Esophagus squamous epithelium (tissue), 5 donors: ENCODE measurements at regions not wholly inside any gene's neighbourhood (a gene's known extent, or its start where the extent isn't known, plus 50 kb on each side); places are given as distances from the start of the nearest gene placed in this dataset.

ENCODE experiments used
- DNase-seq: peaks from one replicate; lab custom pipeline; 2025; lab: John Stamatoyannopoulos, UW
- H3K27ac ChIP-seq, 4 donors: fragments of 200-600 bp; sonication (generic); one replicate each; pipeline ENCODE4 v1.5.1; 2016 to 2019; ENCODE audit warnings: mild to moderate bottlenecking in 1 of 4
- H3K27me3 ChIP-seq, 4 donors: fragments of 200-600 bp; sonication (generic); 1 replicate in 3 of 4; 2 replicates in 1 of 4; pipeline versions ENCODE4 v1.5.1 to v1.6.0; 2017 to 2021; ENCODE audit warnings: antibody characterized with exemption in 1 of 4
- H3K36me3 ChIP-seq, 3 donors: fragments of 200-600 bp; sonication (generic); one replicate each; pipeline ENCODE4 v1.5.1; 2016 to 2019
- H3K4me1 ChIP-seq, 3 donors: fragments of 200-600 bp; sonication (generic); one replicate each; pipeline ENCODE4 v1.5.1; 2017 to 2019
- H3K4me3 ChIP-seq, 4 donors: fragments of 200-600 bp; sonication (generic); 1 replicate in 3 of 4; 2 replicates in 1 of 4; pipeline ENCODE4 v1.5.1; 2016 to 2019; ENCODE audit warnings: mild to moderate bottlenecking in 2 of 4, moderate library complexity in 1 of 4
- H3K9me3 ChIP-seq, 3 donors: fragments of 200-600 bp; sonication (generic); one replicate each; pipeline ENCODE4 v1.5.1; 2016 to 2019
- POLR2A ChIP-seq, 4 donors: fragments of 450-650 bp; IDR thresholded peaks; one replicate each; pipeline ENCODE4 v1.6.1; 2017; ENCODE audit warnings: antibody characterized with exemption in 4 of 4, mild to moderate bottlenecking in 4 of 4, moderate library complexity in 3 of 4
- WGBS, 2 donors: methylation state at CpG; one replicate each; pipeline ENCODE4 v1.1.5; 2018; 5-methylcytosine and 5-hydroxymethylcytosine counted together
- intact Hi-C: fragments of 100-400 bp; cut with DNase I; formaldehyde crosslinking; loops from one replicate; pipeline ENCODE4 v1.15.0; 2022
- TF ChIP-seq, protein P1 (sequence below), 6 experiments: fragments of 450-650 bp in 4 of 6; fragments of 200-600 bp in 2 of 6; sonication (generic) in 2 of 6; IDR thresholded peaks; one replicate each; pipeline ENCODE4 v1.5.1; 2016 to 2019; ENCODE audit warnings: antibody characterized with exemption in 6 of 6, mild to moderate bottlenecking in 4 of 6, moderate library complexity in 4 of 6
- donor health status: DM: yes; HTN: yes; CAD: no.

DNA sequence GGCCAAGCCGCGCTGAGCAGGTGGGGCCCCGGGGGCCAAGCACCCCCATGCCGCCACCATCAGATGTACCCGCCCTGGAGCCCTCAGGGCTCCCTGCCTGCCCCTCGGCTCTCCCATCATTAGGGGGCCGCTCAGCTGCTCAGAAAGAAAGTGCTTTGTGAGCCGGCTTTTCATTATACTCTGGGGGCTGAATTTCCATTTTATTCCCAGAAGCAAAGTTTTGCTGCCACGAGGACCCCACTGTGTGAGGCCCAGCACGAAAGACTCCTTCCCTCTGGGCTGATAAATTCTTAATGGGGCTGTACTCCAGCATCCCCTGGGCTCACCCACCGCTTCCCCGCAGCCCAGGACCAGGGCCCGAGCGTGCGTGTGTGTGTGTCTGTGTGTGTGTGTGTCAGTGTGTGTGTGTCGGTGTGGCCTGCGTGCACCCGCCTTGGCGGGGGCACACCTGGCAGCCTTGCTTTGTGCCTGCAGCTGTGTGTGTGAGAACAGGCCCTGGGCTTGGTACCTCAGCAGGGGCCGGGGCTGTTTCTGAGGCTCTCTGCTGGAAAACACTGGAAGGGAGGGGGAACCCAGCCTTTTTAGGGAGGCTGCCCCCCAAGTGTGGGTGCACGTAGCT, 103.0 kb upstream of the GSE1 start:
- H3K4me1 ChIP-seq: peaks cover 14 to 28% (median 17%) of the 10 kb centered on the region in 3 donors
- no peaks in the 10 kb centered on the region for H3K9me3 ChIP-seq
- H3K27me3 ChIP-seq: no peaks in the 10 kb centered on the region
- TF ChIP-seq, protein P1, sequence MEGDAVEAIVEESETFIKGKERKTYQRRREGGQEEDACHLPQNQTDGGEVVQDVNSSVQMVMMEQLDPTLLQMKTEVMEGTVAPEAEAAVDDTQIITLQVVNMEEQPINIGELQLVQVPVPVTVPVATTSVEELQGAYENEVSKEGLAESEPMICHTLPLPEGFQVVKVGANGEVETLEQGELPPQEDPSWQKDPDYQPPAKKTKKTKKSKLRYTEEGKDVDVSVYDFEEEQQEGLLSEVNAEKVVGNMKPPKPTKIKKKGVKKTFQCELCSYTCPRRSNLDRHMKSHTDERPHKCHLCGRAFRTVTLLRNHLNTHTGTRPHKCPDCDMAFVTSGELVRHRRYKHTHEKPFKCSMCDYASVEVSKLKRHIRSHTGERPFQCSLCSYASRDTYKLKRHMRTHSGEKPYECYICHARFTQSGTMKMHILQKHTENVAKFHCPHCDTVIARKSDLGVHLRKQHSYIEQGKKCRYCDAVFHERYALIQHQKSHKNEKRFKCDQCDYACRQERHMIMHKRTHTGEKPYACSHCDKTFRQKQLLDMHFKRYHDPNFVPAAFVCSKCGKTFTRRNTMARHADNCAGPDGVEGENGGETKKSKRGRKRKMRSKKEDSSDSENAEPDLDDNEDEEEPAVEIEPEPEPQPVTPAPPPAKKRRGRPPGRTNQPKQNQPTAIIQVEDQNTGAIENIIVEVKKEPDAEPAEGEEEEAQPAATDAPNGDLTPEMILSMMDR (IDR thresholded peaks at IDR 0.05): no peak
- no peak for TF ChIP-seq POLR2A (IDR thresholded peaks at IDR 0.05)
- H3K27ac ChIP-seq: no peak overlapping the region
- no peaks in the 10 kb centered on the region for H3K36me3 ChIP-seq
- no peak for DNase-seq
- 78 to 83% methylated on average over 2 to 9 of the region's 21 CpGs for WGBS, 2 donors
- intact Hi-C loops: no loop called here
- H3K4me3 ChIP-seq: no peak overlapping the region

DNA sequence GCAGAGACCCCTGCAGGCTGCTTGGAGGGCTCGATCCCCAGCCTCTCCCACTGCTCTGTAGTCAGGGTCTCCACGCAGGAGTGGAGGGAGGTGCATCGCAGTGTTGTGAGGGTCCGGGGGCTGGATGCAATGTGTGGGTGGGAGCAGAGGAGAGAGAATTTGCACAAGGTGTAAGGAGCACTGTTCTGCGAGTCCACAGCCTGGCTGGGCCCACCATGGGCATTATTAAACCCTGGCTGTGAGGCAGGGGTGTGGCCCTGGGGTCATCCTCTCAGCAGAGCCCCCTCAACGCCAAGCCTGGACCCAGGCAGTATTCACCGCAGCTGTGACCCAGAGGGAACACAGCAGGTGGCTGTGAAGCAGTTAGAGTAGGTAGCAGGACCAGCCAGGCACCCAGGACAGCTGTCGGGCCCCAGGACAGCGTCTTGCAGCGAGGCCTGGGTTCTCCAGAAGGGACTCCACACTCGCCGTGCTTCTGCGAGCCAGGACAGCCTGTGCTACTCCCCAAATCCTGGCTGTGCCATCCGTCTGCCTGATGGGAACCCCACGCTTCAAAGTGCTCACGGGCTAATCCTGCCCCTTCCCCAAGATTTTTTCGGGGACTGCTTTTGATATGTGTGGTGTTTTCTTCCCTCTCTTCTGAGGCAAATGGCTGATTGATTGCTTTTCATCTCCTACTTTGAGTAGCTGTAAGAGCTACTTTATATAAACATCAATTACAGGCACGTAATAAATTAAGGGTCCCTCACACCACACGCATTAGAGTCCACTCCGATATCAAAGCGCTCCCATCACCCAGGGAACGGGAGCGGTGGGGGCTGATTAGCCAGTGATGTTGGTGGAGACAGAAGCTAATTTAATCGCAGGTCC, 100.9 kb upstream of the GSE1 start:
- Histone ChIP-seq H3K9me3 (no peaks in the 10 kb centered on the region), H3K36me3 (no peaks in the 10 kb centered on the region), H3K27ac (no peak overlapping the region), H3K4me3 (no peak overlapping the region), H3K27me3 (no peaks in the 10 kb centered on the region), H3K4me1 (peaks cover 17 to 34% (median 26%) of the 10 kb centered on the region in 3 donors)
- no peak for TF ChIP-seq POLR2A (IDR thresholded peaks at IDR 0.05)
- TF ChIP-seq, protein P1 (IDR thresholded peaks at IDR 0.05): no peak
- intact Hi-C loops: no loop called here
- 84 to 90% methylated on average over 16 to 17 of the region's 24 CpGs for WGBS, 2 donors
- no peak for DNase-seq

DNA sequence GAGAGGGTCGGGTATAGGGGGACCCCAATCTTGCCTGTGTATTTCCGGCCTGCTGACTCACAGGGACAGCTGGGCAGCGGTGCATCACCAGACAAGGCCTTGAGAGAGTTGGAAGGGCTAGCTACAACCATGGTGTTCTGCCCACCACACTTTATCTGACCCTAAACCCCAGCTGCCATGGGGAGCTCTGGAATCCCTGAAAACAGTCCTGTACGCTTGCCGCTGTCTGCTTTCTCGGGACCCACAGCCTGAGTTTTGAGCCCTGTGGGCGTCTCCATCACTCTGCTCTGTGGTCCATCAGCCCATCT, 100.4 kb upstream of the GSE1 start:
- H3K27ac ChIP-seq: no peak overlapping the region
- 75 to 86% methylated on average over 3 to 4 of the region's 7 CpGs for WGBS, 2 donors
- intact Hi-C loops: no loop called here
- no peak for DNase-seq
- H3K4me3 ChIP-seq: no peak overlapping the region
- H3K4me1 ChIP-seq: peaks cover 17 to 30% (median 26%) of the 10 kb centered on the region in 3 donors
- H3K9me3 ChIP-seq: no peaks in the 10 kb centered on the region
- TF ChIP-seq POLR2A (IDR thresholded peaks at IDR 0.05): no peak
- TF ChIP-seq, protein P1 (IDR thresholded peaks at IDR 0.05): no peak
- no peaks in the 10 kb centered on the region for H3K27me3 ChIP-seq
- H3K36me3 ChIP-seq: no peaks in the 10 kb centered on the region

DNA sequence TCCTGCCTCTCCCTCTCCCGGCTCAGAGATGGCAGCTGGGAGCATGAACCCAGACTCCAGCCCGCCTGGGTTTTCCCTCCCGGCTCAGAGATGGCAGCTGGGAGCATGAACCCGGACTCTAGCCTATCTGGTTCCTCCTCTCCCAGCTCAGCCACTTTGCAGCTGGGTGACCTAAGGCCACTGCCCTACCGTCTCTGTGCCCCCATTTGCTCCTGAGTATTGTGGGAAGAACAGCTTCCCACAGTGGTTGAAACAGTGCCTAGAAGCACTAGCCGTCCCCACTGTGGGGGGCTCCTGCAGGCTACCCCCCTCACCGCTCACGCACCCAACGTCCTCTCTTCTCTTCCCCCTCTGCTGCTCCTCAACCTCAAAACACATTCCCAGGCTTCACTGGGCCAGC, 99.9 kb upstream of the GSE1 start:
- Histone ChIP-seq H3K4me1 (peaks cover 17 to 30% (median 26%) of the 10 kb centered on the region in 3 donors), H3K27ac (no peak overlapping the region)
- intact Hi-C loops: no loop called here

More for the DNA sequence above, 99.9 kb upstream of the GSE1 start:
- Histone ChIP-seq H3K36me3 (no peaks in the 10 kb centered on the region), H3K9me3 (no peaks in the 10 kb centered on the region), H3K27me3 (no peaks in the 10 kb centered on the region), H3K4me3 (no peak overlapping the region)
- DNase-seq: no peak
- no peak for TF ChIP-seq POLR2A (IDR thresholded peaks at IDR 0.05)
- TF ChIP-seq, protein P1 (IDR thresholded peaks at IDR 0.05): no peak
- WGBS, 2 donors: 87 to 96% methylated on average over 5 to 9 of the region's 9 CpGs
